Prostate gland (tissue), 2 donors: ENCODE measurements at regions not wholly inside any gene's neighbourhood (a gene's known extent, or its start where the extent isn't known, plus 50 kb on each side); places are given as distances from the start of the nearest gene placed in this dataset.

Source experiments
- CTCF ChIP-seq, 4 experiments: fragments of 200-600 bp in 2 of 4; fragments of 450-650 bp in 2 of 4; sonication (generic) in 2 of 4; IDR thresholded peaks; 1 replicate in 3 of 4; 2 replicates in 1 of 4; pipeline ENCODE4 v1.5.1; 2016 to 2019; ENCODE audit warnings: antibody characterized with exemption in 4 of 4, mild to moderate bottlenecking in 2 of 4, moderate library complexity in 2 of 4
- POLR2AphosphoS5 ChIP-seq: sonication (generic); formaldehyde crosslinking; IDR thresholded peaks from one replicate; pipeline ENCODE4 v1.6.1; 2017; ENCODE audit warnings: antibody characterized with exemption

GRCh38 chr6:79797163-79797764 is 150.1 kb downstream of the ELOVL4 start:
- TF ChIP-seq CTCF (IDR thresholded peaks at IDR 0.05), result no peak
- no peak for TF ChIP-seq POLR2AphosphoS5
